GM06990 (cell line): ENCODE measurements at regions not wholly inside any gene's neighbourhood (a gene's known extent, or its start where the extent isn't known, plus 50 kb on each side); places are given as distances from the start of the nearest gene placed in this dataset.

ENCODE experiments used
- DNase-seq: peaks from one replicate; pipeline ENCODE4 v3.0.0-alpha.2; 2011; ENCODE audit not compliant: insufficient read length; ENCODE audit errors: extremely low read depth
- H3K27me3 ChIP-seq: replicated peaks from 2 replicates; pipeline ENCODE4 v1.6.0; 2011; ENCODE audit warnings: low read length; ENCODE audit not compliant: control insufficient read depth, insufficient read depth
- H3K36me3 ChIP-seq: 2 replicates; pipeline ENCODE4 v1.5.1; 2011; ENCODE audit warnings: low read length; ENCODE audit not compliant: control insufficient read depth, insufficient read depth
- H3K4me3 ChIP-seq: replicated peaks from 2 replicates; pipeline ENCODE4 v1.5.1; 2011; ENCODE audit warnings: low read depth, mild to moderate bottlenecking, control low read depth, low read length
- TF ChIP-seq, protein P1 (sequence below): IDR thresholded peaks from 2 replicates; pipeline ENCODE4 v1.5.1; 2011; ENCODE audit warnings: low read length, control low read depth, mild to moderate bottlenecking, inconsistent platforms; ENCODE audit not compliant: insufficient read depth, poor library complexity, severe bottlenecking

DNA sequence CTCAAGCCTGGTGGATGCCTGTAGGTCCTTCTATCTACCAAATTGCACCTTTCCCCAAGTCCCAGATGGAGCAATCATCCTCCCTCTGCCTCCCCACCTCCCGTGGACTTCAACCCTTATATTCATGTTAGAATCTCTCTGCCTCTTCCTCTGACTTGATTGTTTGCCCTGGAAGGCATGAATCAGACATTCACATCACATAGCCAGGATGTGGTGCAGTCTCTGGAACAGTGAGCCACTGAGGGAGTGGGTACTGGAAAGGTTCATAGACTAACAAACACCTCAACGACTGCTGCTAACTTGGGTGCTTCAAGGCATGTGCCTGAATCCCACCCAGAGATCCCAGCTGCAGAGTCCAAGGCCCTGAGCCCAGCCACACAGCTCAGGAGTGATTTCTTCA is 494.0 kb downstream of the TNS3 start:
- H3K27me3 ChIP-seq = no peaks in the 10 kb centered on the region; the same call in 1 of the 2 replicates
- H3K36me3 ChIP-seq = no peaks in the 10 kb centered on the region
- no peak overlapping the region for H3K4me3 ChIP-seq
- no peak for DNase-seq
- TF ChIP-seq, protein P1, sequence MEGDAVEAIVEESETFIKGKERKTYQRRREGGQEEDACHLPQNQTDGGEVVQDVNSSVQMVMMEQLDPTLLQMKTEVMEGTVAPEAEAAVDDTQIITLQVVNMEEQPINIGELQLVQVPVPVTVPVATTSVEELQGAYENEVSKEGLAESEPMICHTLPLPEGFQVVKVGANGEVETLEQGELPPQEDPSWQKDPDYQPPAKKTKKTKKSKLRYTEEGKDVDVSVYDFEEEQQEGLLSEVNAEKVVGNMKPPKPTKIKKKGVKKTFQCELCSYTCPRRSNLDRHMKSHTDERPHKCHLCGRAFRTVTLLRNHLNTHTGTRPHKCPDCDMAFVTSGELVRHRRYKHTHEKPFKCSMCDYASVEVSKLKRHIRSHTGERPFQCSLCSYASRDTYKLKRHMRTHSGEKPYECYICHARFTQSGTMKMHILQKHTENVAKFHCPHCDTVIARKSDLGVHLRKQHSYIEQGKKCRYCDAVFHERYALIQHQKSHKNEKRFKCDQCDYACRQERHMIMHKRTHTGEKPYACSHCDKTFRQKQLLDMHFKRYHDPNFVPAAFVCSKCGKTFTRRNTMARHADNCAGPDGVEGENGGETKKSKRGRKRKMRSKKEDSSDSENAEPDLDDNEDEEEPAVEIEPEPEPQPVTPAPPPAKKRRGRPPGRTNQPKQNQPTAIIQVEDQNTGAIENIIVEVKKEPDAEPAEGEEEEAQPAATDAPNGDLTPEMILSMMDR = no peak

DNA sequence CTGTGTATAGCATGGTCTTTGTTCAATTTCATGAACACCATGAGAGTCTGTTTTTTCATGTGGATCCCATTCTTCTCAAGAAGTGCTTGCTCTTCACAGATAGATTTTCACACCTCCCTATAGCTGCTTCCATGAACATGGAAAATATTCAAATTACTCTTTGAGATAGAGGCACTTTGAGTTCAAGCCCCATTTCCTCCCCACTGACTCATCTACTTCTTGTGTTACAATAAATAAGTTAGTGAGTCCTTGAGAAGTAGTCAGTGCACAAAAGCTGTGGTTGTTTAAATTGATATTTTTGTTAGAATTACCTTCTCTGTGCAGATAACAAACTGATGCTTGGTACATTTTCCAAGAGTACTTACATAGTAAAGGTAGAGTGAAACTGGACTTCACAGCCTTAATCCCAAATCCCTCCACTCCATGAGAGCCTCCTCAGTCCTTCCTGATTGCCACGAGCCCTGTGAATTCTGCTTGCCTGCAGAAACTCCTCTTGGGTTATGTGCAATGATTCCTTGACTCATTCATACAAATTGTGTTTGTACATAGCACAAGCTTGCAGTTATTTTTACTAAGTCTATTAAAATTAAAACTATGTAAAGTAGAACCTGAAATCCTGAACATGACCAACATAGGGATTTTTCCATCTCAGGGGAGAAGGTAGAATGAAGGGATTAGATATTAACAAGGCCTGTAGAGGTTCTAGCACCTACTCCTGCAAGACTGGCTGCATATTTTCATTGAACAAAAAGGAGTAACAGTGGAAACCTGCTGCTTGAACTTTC is 496.2 kb downstream of the TNS3 start:
- Histone ChIP-seq H3K4me3 (no peak overlapping the region), H3K36me3 (no peaks in the 10 kb centered on the region), H3K27me3 (no peaks in the 10 kb centered on the region; the same call in 1 of the 2 replicates)
- no peak for DNase-seq
- TF ChIP-seq, protein P1 = no peak

DNA sequence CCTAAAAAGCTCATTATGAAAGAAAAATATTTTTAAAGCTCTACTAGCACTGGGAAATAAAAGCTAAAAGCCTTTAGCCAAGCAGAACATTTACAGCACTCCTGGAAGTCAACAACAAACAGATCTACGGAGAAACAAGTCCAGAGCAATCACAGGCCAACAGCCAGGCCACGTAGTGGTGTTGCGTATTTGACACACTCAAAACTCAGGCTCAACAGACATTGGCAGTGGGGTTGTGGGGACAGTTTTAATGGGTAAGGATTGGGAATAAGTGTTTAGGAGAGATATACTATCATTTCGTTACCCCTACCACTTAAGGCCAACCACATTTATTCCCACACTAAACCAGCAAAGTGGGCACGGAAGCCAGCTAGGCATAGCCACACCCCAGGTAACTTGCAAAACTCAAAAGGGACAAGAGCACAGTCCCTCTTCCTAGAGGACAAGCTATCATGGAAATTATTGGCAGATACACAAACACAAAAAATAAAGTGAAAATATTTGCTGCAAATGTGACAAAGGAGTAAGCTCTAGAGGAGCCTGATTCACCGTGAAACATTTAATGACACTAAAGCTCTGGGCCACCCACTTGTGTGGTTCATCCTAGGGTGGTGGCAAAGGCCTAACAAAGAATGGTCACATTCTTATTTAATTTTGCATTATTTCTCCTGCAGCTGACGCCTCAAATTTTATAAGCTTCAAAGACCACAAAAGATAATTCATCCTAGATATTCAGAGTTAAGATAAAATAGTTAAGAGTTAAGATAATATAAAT is 498.2 kb downstream of the TNS3 start:
- Histone ChIP-seq H3K4me3 (no peak overlapping the region), H3K36me3 (no peaks in the 10 kb centered on the region), H3K27me3 (no peaks in the 10 kb centered on the region)
- DNase-seq = no peak
- TF ChIP-seq, protein P1 = no peak

DNA sequence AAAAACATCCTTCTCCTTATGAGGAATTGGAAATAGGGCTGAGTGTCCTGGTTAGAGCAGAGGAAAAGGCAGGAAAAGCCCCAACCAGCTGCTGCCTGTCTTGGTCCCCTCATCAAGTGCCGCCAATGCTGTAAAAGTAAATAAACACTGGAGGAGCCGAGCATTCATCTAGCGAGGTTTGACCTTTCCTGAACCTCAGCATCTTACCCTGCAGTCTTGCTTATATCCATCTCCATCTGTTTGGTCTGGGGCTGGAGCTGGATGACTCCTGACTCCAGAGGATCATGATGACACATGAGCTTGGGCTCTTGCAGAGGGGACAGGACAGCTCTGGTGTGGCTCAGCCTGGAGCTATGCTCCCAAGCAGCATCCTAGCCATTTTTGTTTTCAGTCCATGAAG is 501.1 kb downstream of the TNS3 start:
- Histone ChIP-seq H3K27me3 (no peaks in the 10 kb centered on the region), H3K4me3 (no peak overlapping the region), H3K36me3 (no peaks in the 10 kb centered on the region)
- TF ChIP-seq, protein P1 = no peak
- no peak for DNase-seq

DNA sequence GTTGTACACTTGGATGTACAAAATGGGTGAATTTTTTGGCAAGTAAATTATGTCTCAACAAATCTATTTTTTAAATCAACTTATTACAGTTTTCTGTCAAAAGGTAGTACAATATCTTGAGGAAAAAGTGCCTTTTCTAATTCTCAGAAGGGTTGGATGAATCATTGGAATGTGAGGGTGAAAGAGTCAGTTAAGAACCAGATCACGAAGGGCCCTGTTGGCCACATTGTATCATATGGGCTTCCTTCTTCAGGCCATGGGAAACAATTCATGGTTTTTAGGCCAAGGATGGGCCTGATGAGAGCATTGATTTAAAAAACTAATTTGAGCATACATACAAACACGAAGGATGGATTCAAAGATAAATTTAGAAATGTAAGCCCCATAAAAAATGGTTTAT is 503.7 kb downstream of the TNS3 start:
- DNase-seq = no peak
- Histone ChIP-seq H3K27me3 (no peaks in the 10 kb centered on the region), H3K36me3 (no peaks in the 10 kb centered on the region), H3K4me3 (no peak overlapping the region)
- TF ChIP-seq, protein P1 = no peak
